ENCODE measurements at regions not wholly inside any gene's neighbourhood (a gene's known extent, or its start where the extent isn't known, plus 50 kb on each side); places are given as distances from the start of the nearest gene placed in this dataset.

GRCh38 chr3:103367481-103367880 is 932.7 kb downstream of the ZPLD1 start (continued):
- TF ChIP-seq, protein P1, sequence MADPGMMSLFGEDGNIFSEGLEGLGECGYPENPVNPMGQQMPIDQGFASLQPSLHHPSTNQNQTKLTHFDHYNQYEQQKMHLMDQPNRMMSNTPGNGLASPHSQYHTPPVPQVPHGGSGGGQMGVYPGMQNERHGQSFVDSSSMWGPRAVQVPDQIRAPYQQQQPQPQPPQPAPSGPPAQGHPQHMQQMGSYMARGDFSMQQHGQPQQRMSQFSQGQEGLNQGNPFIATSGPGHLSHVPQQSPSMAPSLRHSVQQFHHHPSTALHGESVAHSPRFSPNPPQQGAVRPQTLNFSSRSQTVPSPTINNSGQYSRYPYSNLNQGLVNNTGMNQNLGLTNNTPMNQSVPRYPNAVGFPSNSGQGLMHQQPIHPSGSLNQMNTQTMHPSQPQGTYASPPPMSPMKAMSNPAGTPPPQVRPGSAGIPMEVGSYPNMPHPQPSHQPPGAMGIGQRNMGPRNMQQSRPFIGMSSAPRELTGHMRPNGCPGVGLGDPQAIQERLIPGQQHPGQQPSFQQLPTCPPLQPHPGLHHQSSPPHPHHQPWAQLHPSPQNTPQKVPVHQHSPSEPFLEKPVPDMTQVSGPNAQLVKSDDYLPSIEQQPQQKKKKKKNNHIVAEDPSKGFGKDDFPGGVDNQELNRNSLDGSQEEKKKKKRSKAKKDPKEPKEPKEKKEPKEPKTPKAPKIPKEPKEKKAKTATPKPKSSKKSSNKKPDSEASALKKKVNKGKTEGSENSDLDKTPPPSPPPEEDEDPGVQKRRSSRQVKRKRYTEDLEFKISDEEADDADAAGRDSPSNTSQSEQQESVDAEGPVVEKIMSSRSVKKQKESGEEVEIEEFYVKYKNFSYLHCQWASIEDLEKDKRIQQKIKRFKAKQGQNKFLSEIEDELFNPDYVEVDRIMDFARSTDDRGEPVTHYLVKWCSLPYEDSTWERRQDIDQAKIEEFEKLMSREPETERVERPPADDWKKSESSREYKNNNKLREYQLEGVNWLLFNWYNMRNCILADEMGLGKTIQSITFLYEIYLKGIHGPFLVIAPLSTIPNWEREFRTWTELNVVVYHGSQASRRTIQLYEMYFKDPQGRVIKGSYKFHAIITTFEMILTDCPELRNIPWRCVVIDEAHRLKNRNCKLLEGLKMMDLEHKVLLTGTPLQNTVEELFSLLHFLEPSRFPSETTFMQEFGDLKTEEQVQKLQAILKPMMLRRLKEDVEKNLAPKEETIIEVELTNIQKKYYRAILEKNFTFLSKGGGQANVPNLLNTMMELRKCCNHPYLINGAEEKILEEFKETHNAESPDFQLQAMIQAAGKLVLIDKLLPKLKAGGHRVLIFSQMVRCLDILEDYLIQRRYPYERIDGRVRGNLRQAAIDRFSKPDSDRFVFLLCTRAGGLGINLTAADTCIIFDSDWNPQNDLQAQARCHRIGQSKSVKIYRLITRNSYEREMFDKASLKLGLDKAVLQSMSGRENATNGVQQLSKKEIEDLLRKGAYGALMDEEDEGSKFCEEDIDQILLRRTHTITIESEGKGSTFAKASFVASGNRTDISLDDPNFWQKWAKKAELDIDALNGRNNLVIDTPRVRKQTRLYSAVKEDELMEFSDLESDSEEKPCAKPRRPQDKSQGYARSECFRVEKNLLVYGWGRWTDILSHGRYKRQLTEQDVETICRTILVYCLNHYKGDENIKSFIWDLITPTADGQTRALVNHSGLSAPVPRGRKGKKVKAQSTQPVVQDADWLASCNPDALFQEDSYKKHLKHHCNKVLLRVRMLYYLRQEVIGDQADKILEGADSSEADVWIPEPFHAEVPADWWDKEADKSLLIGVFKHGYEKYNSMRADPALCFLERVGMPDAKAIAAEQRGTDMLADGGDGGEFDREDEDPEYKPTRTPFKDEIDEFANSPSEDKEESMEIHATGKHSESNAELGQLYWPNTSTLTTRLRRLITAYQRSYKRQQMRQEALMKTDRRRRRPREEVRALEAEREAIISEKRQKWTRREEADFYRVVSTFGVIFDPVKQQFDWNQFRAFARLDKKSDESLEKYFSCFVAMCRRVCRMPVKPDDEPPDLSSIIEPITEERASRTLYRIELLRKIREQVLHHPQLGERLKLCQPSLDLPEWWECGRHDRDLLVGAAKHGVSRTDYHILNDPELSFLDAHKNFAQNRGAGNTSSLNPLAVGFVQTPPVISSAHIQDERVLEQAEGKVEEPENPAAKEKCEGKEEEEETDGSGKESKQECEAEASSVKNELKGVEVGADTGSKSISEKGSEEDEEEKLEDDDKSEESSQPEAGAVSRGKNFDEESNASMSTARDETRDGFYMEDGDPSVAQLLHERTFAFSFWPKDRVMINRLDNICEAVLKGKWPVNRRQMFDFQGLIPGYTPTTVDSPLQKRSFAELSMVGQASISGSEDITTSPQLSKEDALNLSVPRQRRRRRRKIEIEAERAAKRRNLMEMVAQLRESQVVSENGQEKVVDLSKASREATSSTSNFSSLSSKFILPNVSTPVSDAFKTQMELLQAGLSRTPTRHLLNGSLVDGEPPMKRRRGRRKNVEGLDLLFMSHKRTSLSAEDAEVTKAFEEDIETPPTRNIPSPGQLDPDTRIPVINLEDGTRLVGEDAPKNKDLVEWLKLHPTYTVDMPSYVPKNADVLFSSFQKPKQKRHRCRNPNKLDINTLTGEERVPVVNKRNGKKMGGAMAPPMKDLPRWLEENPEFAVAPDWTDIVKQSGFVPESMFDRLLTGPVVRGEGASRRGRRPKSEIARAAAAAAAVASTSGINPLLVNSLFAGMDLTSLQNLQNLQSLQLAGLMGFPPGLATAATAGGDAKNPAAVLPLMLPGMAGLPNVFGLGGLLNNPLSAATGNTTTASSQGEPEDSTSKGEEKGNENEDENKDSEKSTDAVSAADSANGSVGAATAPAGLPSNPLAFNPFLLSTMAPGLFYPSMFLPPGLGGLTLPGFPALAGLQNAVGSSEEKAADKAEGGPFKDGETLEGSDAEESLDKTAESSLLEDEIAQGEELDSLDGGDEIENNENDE (IDR thresholded peaks at IDR 0.05; ENCODE audit: insufficient replicate concordance, low read length): no peak
- TF ChIP-seq SIX5 (IDR thresholded peaks at IDR 0.05; ENCODE audit: low read depth, low read length): no peak
- TF ChIP-seq FOSL1 (IDR thresholded peaks at IDR 0.05; ENCODE audit: insufficient read depth, low read depth, low read length): no peak
- no peak for TF ChIP-seq SIN3A (conservative IDR thresholded peaks at IDR 0.05 in 1 of 2, IDR thresholded peaks at IDR 0.05 in 1 of 2; ENCODE audit: low read depth in 1 of 2, low read length in 2 of 2)
- no peak for TF ChIP-seq POLR2AphosphoS5 (IDR thresholded peaks at IDR 0.05; ENCODE audit: low read depth, low read length)
- TF ChIP-seq SRF (IDR thresholded peaks at IDR 0.05; ENCODE audit: low read depth, low read length): no peak
- no peak for TF ChIP-seq BACH1 (IDR thresholded peaks at IDR 0.05; ENCODE audit: low read length)
- no peak for TF ChIP-seq KDM1A (IDR thresholded peaks at IDR 0.05; ENCODE audit: borderline replicate concordance, low read length)
- no peak for TF ChIP-seq PHF8 (conservative IDR thresholded peaks at IDR 0.05; ENCODE audit: low read depth, low read length)
- no peak for TF ChIP-seq RXRA (IDR thresholded peaks at IDR 0.05; ENCODE audit: insufficient read depth, low read depth, low read length)
- TF ChIP-seq GTF2F1 (IDR thresholded peaks at IDR 0.05; ENCODE audit: borderline replicate concordance, low read depth, low read length): no peak
- TF ChIP-seq BRCA1 (IDR thresholded peaks at IDR 0.05; ENCODE audit: low read depth, low read length): no peak
- TF ChIP-seq EZH2 (IDR thresholded peaks at IDR 0.05; ENCODE audit: low read depth, low read length, severe bottlenecking): no peak
